Ascending aorta (tissue), 2 donors: ENCODE measurements at regions not wholly inside any gene's neighbourhood (a gene's known extent, or its start where the extent isn't known, plus 50 kb on each side); places are given as distances from the start of the nearest gene placed in this dataset.

ENCODE experiments used
- DNase-seq, 2 donors: peaks; one replicate each; pipeline ENCODE4 v3.0.0-alpha.2; 2019; ENCODE audit warnings: low spot score in 2 of 2
- H3K27ac ChIP-seq, 2 donors: fragments of 200-600 bp; sonication (generic); one replicate each; pipeline ENCODE4 v1.5.1; 2016 to 2017; ENCODE audit warnings: mild to moderate bottlenecking in 1 of 2
- H3K27me3 ChIP-seq: fragments of 200-600 bp; sonication (generic); one replicate; pipeline ENCODE4 v1.5.1; 2017
- H3K36me3 ChIP-seq, 2 donors: fragments of 200-600 bp; sonication (generic); one replicate each; pipeline ENCODE4 v1.5.1; 2016
- H3K4me1 ChIP-seq, 2 donors: fragments of 200-600 bp; sonication (generic); one replicate each; pipeline ENCODE4 v1.5.1; 2016 to 2017; ENCODE audit warnings: mild to moderate bottlenecking in 1 of 2
- H3K4me3 ChIP-seq, 2 donors: fragments of 200-600 bp; sonication (generic); one replicate each; pipeline ENCODE4 v1.5.1; 2016 to 2017; ENCODE audit warnings: mild to moderate bottlenecking in 1 of 2
- H3K9me3 ChIP-seq, 2 donors: fragments of 200-600 bp; sonication (generic); one replicate each; pipeline ENCODE4 v1.5.1; 2016
- CTCF ChIP-seq, 3 experiments: fragments of 200-600 bp in 2 of 3; fragments of 450-650 bp in 1 of 3; sonication (generic) in 2 of 3; IDR thresholded peaks; one replicate each; pipeline ENCODE4 v1.5.1; 2016 to 2019; ENCODE audit warnings: antibody characterized with exemption in 3 of 3, mild to moderate bottlenecking in 1 of 3, moderate library complexity in 1 of 3
- intact Hi-C: fragments of 100-400 bp; cut with DNase I; formaldehyde crosslinking; loops from one replicate; pipeline ENCODE4 v1.15.1; 2023

GRCh38 chr6:3585320-3585935 is 128.6 kb upstream of the SLC22A23 start:
- DNase-seq = no peak
- intact Hi-C loops = no loop called here
- H3K9me3 ChIP-seq = peaks cover 5 to 10% of the 10 kb centered on the region in 2 donors
- no peak overlapping the region for H3K4me3 ChIP-seq
- H3K4me1 ChIP-seq = no peaks in the 10 kb centered on the region
- no peaks in the 10 kb centered on the region for H3K36me3 ChIP-seq
- H3K27ac ChIP-seq = no peak overlapping the region
- no peaks in the 10 kb centered on the region for H3K27me3 ChIP-seq
- no peak for TF ChIP-seq CTCF (IDR thresholded peaks at IDR 0.05)

DNA sequence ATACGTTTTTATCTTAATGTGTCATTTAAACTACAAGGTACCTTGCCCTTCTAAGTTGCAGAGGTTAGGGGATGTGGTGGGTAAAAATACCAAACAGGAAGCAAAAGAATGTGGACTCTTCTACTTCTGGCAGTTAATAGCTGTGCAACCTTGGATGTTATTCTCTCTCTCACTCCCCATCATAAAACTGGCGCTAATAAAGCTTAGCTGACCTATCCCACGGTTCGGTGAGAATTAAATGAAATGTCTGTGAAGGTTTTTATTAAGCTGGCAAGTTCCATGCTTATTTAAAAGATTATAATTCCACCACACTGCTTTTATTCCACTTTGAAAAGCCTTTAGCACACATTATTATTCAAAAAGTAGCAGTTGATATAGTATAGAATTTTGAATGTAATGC is 127.8 kb upstream of the SLC22A23 start:
- Histone ChIP-seq H3K4me1 (no peaks in the 10 kb centered on the region), H3K27ac (no peak overlapping the region), H3K27me3 (no peaks in the 10 kb centered on the region), H3K36me3 (no peaks in the 10 kb centered on the region), H3K4me3 (no peak overlapping the region), H3K9me3 (peaks cover 5 to 10% of the 10 kb centered on the region in 2 donors)
- no peak for TF ChIP-seq CTCF (IDR thresholded peaks at IDR 0.05)
- intact Hi-C loops = no loop called here
- DNase-seq = no peak

- TF ChIP-seq CTCF (IDR thresholded peaks at IDR 0.05) = no peak
- Histone ChIP-seq H3K27me3 (no peaks in the 10 kb centered on the region), H3K27ac (no peak overlapping the region), H3K36me3 (no peaks in the 10 kb centered on the region), H3K4me1 (no peaks in the 10 kb centered on the region), H3K9me3 (no peaks in the 10 kb centered on the region), H3K4me3 (no peak overlapping the region)
- intact Hi-C loops = no loop called here
- no peak for DNase-seq
Observed at GRCh38 chr6:3581469-3581868, 124.6 kb upstream of the SLC22A23 start.

- intact Hi-C loops = no loop called here
- Histone ChIP-seq H3K4me3 (no peak overlapping the region), H3K36me3 (no peaks in the 10 kb centered on the region), H3K9me3 (no peaks in the 10 kb centered on the region), H3K27me3 (no peaks in the 10 kb centered on the region), H3K27ac (no peak overlapping the region), H3K4me1 (no peaks in the 10 kb centered on the region)
- DNase-seq = no peak
- TF ChIP-seq CTCF (IDR thresholded peaks at IDR 0.05) = no peak
Observed at GRCh38 chr6:3579652-3580175, 122.9 kb upstream of the SLC22A23 start.

- Histone ChIP-seq H3K9me3 (no peaks in the 10 kb centered on the region), H3K4me1 (no peaks in the 10 kb centered on the region), H3K36me3 (no peaks in the 10 kb centered on the region), H3K27me3 (no peaks in the 10 kb centered on the region), H3K4me3 (no peak overlapping the region), H3K27ac (no peak overlapping the region)
- DNase-seq = no peak
- intact Hi-C loops = no loop called here
- TF ChIP-seq CTCF (IDR thresholded peaks at IDR 0.05) = no peak
Observed at GRCh38 chr6:3578981-3579380, 122.1 kb upstream of the SLC22A23 start.

- H3K4me3 ChIP-seq = no peak overlapping the region
- intact Hi-C loops = no loop called here
- no peaks in the 10 kb centered on the region for H3K27me3 ChIP-seq
- H3K9me3 ChIP-seq = no peaks in the 10 kb centered on the region
- no peaks in the 10 kb centered on the region for H3K36me3 ChIP-seq
- H3K4me1 ChIP-seq = peaks cover 0 to 3% of the 10 kb centered on the region in 2 donors
- DNase-seq = no peak
- no peak overlapping the region for H3K27ac ChIP-seq
- TF ChIP-seq CTCF (IDR thresholded peaks at IDR 0.05) = no peak
Observed at GRCh38 chr6:3577517-3577916, 120.7 kb upstream of the SLC22A23 start.
